HG03060 (cell line): ENCODE measurements at regions not wholly inside any gene's neighbourhood (a gene's known extent, or its start where the extent isn't known, plus 50 kb on each side); places are given as distances from the start of the nearest gene placed in this dataset.
A peak's percentile ranks its signal among the peaks of the same experiment; 100 is the strongest.
"Not testable (repeated sequence)": the region's sequence is repeated elsewhere in the genome, so short reads cannot be mapped to it uniquely, and the experiment has no call there.

Experiments
- ATAC-seq: cut with Tn5 transposase; IDR thresholded peaks from one replicate; pipeline ENCODE4 v1.9.1; 2021; ENCODE audit warnings: low read depth, moderate number of reproducible peaks; ENCODE audit not compliant: unreplicated experiment

DNA sequence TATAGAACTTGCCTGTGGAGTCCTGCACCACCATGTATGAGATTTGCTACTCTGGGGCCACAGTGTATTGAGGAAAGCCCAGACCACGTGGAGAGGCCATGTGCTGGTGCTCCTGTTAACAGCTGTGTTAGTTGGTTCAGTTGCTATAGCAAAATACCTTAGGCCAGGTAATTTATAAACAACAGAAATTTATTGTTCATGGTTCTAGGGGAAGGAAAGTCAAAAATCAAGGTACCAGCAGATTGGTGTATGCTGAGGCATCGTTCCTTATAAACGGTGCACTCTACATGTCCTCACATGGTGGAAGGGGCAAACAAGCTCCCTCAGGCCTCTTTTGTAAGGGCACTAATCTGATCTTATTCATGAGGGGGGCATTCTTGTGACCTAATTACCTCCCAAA is 135.9 kb upstream of the FOXN2 start:
- no peak for ATAC-seq

- no peak for ATAC-seq
Observed at GRCh38 chr2:48180557-48180956, 133.9 kb upstream of the FOXN2 start.

- ATAC-seq, result no peak
Observed at GRCh38 chr2:48183276-48183675, 131.2 kb upstream of the FOXN2 start.

DNA sequence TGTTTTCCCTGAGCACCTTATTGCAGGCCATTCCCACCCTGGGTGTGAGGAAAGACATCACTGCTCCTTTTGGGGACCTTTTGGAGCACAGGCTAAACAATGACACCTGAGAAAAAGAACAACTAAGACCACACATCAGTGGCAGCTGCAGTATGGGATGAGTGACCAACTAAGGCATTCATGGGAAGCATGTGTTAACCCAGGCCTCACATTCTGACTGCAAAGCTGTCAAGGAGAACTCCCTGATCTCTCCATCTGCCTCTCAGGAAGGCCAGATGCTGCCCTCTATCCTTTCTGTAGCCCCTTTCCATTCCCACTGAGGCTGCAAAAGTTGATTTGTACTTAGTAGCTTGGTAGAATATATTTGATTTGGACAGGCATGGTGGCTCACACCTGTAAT is 130.5 kb upstream of the FOXN2 start:
- no peak for ATAC-seq

GRCh38 chr2:48187503-48187902 is 127.0 kb upstream of the FOXN2 start:
- no peak for ATAC-seq

DNA sequence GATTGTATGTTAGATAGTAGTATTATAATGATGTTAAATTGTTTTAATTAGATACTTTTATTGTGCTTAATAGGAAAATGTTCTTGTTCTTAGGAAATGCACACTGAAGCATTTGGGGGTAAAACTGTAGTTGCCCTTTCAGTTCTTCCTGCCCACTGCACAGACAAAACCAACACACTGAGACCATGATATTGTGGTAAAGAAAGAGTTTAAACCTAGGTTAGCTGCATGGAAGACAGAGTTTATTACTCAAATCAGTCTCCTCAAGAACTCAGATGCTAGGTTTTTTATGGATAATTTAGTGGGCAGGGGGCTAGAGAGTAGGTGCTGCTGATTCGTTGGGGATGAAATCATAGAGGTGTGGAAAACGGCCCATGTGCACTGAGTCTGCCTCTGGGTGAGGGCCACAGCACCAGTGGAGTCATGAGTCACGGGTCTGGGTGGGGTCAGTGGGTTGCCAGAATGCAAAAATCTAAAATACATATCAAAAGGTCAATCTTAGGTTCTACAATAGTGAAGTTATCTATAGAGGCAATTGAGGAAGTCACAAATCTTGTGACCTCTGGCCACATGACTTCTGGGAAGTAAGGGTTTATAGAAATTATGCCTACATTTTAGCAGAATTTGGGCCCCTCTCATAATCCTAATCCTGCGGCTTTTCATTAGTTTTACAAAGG is 124.8 kb upstream of the FOXN2 start:
- ATAC-seq, result no peak

- ATAC-seq, result no peak
Observed at GRCh38 chr2:48190230-48190629, 124.3 kb upstream of the FOXN2 start.

DNA sequence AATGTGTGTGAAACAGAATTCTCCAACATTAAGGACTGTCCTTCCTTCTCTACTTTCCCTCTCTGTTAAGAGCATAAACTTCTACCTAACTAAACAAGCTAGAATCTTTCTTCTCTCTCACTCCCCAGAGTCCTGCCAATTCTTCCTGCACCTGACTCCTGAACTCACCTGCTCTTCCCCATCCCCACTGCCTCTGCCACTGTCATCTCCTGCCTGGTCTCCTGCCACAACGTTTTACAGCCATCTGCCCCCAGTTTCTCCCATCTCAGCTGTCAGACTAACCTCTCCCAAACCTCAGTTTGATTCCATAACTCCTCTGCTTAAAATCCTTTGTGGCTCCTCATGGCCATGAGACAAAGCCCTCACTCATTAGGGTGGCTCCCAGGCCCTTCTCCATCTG is 119.8 kb upstream of the FOXN2 start:
- no peak for ATAC-seq

DNA sequence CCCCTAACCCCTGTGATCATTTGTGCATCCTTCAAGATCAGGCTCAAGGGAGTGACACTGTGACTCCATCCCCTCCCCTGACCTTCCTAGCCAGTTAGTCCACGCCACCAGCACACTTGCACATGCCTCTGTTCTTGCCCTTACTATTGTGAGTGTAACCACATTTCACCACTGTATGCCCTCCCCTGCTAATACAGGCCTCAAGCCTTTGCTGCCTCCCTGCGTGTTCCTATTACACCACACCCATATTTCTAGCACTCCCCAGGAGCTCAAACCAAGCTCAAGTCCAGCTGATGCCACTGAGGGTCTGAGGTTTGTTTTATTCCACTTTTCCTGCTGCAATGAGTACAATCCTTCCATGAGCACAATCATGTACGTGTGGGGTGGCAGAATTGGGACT is 119.3 kb upstream of the FOXN2 start:
- ATAC-seq, result no peak

DNA sequence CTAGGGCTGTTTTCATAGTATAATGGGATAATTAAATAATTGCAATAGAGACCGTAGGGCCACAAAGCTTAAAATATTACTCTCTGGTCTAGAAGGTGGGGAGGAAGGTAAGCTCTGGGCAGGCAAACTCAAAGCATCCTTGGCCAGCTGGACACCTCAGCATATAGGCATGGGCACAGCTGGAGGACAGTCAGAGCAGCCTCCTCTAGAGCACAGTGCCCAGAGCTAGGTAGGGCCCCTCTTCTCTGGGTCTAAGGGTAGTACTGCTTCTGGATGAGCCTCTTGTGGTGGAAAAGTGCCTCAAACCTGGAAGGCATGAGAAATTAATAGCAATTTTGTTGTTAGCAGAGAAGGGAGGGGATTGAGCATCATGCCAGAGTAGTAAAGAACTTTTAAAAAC is 116.9 kb upstream of the FOXN2 start:
- no peak for ATAC-seq

GRCh38 chr2:48198371-48198770 is 116.1 kb upstream of the FOXN2 start:
- no peak for ATAC-seq

DNA sequence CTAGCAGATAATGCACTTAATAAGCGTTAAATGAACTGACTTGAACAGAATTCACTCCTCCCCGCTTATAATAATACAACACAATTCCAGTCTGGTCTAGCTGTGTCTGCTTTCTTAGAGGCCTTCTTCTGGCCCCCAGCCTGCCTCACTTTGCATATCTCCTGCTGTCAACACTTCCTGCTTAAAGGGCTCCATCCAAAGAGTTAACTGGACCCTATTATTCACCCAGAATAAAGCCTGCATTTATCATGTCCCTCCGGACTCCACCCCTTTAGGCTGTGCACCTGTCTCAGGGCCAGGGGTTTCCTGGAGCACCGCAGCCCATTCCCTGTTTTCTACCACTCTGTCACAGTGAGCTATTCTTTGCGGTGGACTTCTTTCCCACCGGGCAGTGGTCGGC is 115.4 kb upstream of the FOXN2 start:
- ATAC-seq, result no peak

DNA sequence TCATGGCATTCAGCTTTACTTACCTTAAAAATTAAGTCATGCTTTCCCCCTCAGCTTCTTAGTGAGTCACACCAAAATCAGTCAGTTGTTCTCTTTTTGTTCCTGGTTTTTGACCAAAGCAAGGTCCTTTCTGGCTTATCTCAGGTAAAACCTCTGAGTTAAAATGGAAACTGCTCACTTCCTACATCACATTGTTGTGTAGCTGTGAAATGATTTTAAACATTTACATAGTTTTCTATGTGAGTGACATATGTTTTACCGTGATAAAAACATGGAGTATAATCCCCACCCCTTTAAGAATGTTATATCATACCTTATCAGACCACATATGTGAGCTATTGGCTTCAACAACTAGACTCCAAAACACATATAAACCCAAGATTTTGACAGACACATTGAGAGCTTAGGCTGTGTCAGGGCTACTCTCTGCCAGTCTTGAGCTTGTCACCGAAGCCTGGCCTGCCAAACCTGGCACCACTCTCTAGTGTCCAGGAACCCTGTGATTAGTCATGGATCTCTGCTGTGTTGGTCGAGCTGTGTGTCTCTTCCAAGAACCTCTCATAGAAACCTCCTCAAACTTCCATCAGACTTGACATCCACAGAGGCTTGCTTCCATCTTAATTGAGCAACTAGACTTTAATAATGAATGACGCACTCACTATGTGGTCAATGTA is 113.7 kb upstream of the FOXN2 start:
- peak; percentile 41 for ATAC-seq

DNA sequence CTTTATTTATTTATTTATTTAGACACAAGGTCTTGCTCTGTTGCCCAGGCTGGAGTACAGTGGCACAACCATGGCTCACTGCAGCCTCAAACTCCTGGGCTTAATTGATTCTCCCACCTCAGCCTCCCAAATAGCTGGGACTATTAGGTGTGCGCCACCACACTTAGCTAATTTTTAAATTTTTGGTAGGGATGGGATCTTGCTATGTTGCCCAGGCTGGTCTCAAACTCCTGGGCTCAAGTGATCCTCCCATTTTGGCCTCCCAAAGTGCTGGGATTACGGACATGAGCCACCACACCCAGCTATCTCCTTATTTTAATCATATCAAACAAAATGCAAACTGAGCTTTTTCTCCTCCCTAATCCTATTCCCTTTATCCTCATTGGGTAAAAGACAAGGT is 113.0 kb upstream of the FOXN2 start:
- not testable (repeated sequence) for ATAC-seq

DNA sequence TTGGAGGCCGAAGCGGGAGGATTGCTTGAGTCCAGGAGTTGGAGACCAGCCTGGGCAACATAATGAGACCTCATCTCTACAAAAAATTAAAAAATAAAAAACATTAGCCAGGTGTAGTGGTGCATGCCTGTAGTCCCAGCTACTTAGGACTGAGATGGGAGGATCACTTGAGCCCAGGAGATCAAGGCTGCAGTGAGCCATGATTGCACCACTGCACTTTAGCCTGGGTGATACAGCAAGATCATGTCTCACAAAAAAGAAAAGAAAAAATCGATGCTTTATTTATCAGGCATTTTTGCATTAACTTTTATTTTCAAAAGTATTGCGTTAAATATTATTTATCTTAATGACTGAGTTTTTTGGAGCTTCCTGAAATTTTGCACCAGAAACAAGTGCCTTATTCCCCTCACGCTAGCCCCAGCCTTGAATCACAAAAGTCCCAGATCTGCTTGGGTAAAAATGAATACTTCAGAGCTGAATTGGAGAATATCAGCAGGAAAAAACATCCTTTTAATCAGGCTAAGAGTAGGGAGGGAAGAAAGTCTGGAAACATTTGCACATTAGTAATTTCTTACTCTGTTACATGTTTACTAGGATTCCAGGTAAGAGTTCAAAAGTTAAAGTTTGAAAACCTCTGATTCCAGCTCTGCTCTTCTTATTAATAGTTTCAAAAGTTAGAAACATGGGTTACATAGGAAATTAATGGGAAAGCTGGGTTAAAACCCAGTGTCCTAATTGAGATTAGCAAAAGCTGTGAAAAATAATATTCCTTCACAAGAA is 111.4 kb upstream of the FOXN2 start:
- ATAC-seq, result no peak

DNA sequence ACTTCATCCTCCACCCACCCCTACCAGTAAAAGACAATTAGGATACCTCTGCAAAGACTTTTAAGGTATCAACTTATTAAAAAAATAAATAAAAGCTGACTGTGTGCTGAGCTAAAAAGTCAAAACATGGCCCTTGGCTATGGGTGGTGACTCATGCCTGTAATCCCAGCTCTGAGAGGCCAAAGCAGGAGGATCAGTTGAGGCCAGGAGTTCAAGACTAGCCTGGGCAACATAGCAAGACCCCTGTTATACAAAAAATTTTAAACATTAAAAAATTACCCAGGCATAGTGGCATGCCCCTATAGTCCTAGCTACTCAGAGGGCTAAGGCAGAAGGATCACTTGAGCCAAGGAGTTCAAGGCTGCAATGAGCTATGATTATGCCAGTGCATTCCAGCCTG is 110.8 kb upstream of the FOXN2 start:
- ATAC-seq, result no peak

- ATAC-seq, result no peak
Observed at GRCh38 chr2:48204750-48205136, 109.7 kb upstream of the FOXN2 start.

- ATAC-seq, result no peak
Observed at GRCh38 chr2:48205137-48205798, 109.2 kb upstream of the FOXN2 start.

DNA sequence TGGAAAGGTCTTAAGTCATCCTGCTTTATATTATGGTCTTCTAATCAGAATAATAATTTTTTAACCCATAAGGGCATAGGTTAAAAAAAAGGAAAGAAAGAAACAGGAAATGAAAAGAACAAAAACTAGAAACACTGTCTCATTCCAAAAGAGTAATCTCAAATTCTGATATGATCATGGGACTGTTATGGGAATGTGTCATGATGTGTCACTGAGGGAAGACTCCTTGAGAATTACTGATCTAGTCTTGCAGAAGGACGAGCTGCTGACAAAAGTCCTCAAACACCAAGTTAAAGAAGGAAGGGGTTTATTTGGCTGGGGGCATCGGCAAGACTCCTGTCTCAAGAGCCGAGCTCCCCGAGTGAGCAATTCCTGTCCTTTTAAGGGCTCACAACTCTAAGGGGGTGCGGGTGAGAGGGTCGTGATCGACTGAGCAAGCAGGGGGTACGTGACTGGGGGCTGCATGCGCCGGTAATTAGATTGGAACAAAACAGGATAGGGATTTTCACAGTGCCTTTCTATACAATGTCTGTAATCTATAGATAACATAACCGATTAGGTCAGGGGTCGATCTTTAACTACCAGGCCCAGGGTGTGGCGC is 108.3 kb upstream of the FOXN2 start:
- not testable (repeated sequence) for ATAC-seq

DNA sequence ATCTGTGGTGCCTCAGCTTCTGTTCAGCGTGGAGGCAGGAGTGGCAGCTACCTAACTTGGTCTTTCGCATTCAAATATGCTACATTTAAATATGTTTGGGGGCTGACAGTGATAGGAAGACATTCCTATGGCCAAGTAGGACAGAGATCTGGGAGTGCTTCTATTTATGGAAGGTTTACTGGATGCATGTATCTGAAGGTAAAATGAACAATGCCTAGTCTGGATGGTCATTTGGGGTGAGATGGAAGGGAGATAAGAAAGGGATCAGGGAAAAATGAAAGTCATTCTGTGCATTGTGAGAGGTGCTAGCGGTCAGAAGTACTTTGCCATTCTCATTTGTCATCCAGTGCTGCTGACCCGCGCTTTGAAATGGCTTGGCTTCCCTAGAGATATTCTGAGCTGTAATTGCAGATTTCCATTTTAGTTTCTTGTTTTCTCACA is 107.3 kb upstream of the FOXN2 start:
- no peak for ATAC-seq

DNA sequence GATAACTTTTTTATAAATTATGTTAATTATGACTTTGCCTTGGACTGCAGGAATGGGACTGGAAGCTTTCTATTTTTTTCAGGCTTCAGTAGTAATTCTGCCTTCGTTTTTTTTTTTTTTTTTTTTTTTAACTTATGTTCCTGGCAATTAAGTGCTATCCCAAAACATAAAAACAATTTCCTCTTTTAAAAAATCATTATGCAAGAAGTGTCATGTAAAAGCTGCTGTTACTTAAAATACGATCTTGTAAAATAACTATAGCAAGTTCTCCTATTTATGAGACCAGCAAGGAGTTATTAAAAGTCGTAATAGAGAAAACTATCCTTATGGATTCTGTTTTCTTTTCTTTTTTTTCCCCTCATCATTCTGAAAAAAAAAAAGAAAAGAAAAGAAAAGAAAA is 106.6 kb upstream of the FOXN2 start:
- no peak for ATAC-seq
